ENCODE measurements at regions not wholly inside any gene's neighbourhood (a gene's known extent, or its start where the extent isn't known, plus 50 kb on each side); places are given as distances from the start of the nearest gene placed in this dataset.

DNA sequence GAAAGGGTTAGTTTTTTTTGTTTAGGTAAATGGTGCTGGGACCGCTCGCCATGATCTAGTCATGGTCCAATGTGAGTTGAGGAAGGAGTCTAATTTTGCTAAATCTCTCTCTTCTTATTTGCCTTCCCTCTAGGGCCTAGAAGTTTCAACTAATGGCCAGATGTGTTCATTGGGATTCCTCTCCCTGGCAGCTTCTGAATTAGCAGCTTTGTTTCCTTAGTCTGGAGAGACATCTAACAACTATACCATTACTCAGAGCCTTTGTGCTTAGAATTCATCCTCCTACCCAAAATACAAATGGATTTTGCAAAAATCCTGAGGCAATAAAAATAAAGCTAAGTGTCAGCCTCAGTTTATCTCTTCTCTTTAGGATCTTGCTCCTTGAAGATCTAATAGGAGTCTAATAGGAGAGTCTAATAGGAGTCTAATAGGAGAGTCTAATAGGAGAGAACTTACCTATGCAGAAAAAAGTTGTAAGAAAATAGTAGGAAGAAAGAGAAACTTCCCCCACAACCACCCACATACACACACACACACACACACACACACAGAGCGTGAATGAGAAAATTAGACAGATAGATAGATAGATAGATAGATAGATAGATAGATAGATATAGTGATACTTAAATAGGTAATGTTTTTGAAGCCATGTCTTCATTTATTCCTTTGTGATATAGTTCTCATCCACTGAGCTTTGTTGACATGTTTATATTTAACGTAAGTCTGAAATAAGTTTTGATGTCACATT lies 980.5 kb upstream of the CNTN5 start:
- no peak for TF ChIP-seq NRF1 (IDR thresholded peaks at IDR 0.05; ENCODE audit: low read depth, low read length)
- Histone ChIP-seq H3K4me3 (ENCODE audit: low read depth in 2 of 2, low read length in 1 of 2) (no peak overlapping the region), H3K79me2 (ENCODE audit: insufficient read depth) (no peaks in the 10 kb centered on the region), H3K36me3 (replicated peaks in 1 of 2; ENCODE audit: control insufficient read depth in 1 of 2, insufficient read depth in 2 of 2, low read length in 1 of 2) (no peaks in the 10 kb centered on the region), H3K9ac (no peak overlapping the region), H3K4me2 (no peak overlapping the region), H3K4me1 (ENCODE audit: control insufficient read depth in 1 of 2, insufficient read depth in 2 of 2, low read depth in 1 of 2, low read length in 1 of 2) (no peaks in the 10 kb centered on the region), H3K9me3 (no peaks in the 10 kb centered on the region), H3K9me2 (no peaks in the 10 kb centered on the region), H3K27ac (ENCODE audit: low read depth in 2 of 2, low read length in 1 of 2) (no peak overlapping the region), H3K27me3 (ENCODE audit: insufficient read depth) (no peaks in the 10 kb centered on the region), H2AFZ (ENCODE audit: low read depth) (no peak overlapping the region), H4K20me1 (ENCODE audit: insufficient read depth) (no peaks in the 10 kb centered on the region), H3F3A (replicated peaks; ENCODE audit: insufficient read depth) (no peaks in the 10 kb centered on the region)
- CTCF ChIA-PET: no interaction called here
- POLR2A ChIA-PET: no interaction called here
- no peak for DNase-seq
- WGBS (ENCODE audit: low lambda C conversion rate): 87% methylated on average over 4 of the region's 4 CpGs

DNA sequence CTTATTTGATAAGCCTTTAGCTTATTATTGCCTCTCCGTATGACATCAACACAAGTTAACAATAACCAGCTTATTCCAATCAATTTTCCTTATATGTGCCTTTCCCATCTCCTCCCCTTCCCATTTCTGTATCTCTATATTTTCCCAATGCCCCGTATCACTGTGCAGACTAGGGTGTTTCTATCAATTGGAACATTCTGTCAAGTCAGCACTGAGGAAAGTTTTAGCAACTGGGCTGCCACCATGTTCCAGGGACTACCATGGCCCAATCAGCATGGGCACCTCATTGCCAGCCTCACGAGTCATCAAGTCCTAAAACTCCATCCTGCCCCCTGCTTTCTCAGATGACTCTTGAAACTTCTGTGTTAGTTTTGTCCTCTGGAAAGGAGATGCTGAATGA lies 973.1 kb upstream of the CNTN5 start:
- Histone ChIP-seq H4K20me1 (ENCODE audit: insufficient read depth) (no peaks in the 10 kb centered on the region), H3K79me2 (ENCODE audit: insufficient read depth) (no peaks in the 10 kb centered on the region), H3K4me3 (ENCODE audit: low read depth in 2 of 2, low read length in 1 of 2) (no peak overlapping the region), H3K27me3 (ENCODE audit: insufficient read depth) (no peaks in the 10 kb centered on the region), H3K36me3 (replicated peaks in 1 of 2; ENCODE audit: control insufficient read depth in 1 of 2, insufficient read depth in 2 of 2, low read length in 1 of 2) (no peaks in the 10 kb centered on the region), H3K4me1 (ENCODE audit: control insufficient read depth in 1 of 2, insufficient read depth in 2 of 2, low read depth in 1 of 2, low read length in 1 of 2) (no peaks in the 10 kb centered on the region), H3F3A (replicated peaks; ENCODE audit: insufficient read depth) (no peaks in the 10 kb centered on the region), H3K9me2 (no peaks in the 10 kb centered on the region), H3K9me3 (no peaks in the 10 kb centered on the region), H3K4me2 (no peak overlapping the region), H2AFZ (ENCODE audit: low read depth) (no peak overlapping the region), H3K9ac (no peak overlapping the region), H3K27ac (ENCODE audit: low read depth in 2 of 2, low read length in 1 of 2) (no peak overlapping the region)
- 53% methylated on average over 3 of the region's 3 CpGs for WGBS (ENCODE audit: low lambda C conversion rate)
- TF ChIP-seq FOXJ3 (CRISPR knock-in tag; IDR thresholded peaks at IDR 0.05) (no peak), NRF1 (IDR thresholded peaks at IDR 0.05; ENCODE audit: low read depth, low read length) (no peak), GABPA (IDR thresholded peaks at IDR 0.05; ENCODE audit: low read depth) (no peak), ELF1 (IDR thresholded peaks at IDR 0.05) (no peak), TEAD4 (IDR thresholded peaks at IDR 0.05; ENCODE audit: borderline replicate concordance, insufficient read depth) (no peak), RXRA (IDR thresholded peaks at IDR 0.05; ENCODE audit: borderline replicate concordance, low read depth) (no peak)
- TF ChIP-seq, protein P1, sequence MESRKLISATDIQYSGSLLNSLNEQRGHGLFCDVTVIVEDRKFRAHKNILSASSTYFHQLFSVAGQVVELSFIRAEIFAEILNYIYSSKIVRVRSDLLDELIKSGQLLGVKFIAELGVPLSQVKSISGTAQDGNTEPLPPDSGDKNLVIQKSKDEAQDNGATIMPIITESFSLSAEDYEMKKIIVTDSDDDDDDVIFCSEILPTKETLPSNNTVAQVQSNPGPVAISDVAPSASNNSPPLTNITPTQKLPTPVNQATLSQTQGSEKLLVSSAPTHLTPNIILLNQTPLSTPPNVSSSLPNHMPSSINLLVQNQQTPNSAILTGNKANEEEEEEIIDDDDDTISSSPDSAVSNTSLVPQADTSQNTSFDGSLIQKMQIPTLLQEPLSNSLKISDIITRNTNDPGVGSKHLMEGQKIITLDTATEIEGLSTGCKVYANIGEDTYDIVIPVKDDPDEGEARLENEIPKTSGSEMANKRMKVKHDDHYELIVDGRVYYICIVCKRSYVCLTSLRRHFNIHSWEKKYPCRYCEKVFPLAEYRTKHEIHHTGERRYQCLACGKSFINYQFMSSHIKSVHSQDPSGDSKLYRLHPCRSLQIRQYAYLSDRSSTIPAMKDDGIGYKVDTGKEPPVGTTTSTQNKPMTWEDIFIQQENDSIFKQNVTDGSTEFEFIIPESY (IDR thresholded peaks at IDR 0.05; ENCODE audit: borderline replicate concordance, low read depth): no peak
- TF ChIP-seq, protein P2, sequence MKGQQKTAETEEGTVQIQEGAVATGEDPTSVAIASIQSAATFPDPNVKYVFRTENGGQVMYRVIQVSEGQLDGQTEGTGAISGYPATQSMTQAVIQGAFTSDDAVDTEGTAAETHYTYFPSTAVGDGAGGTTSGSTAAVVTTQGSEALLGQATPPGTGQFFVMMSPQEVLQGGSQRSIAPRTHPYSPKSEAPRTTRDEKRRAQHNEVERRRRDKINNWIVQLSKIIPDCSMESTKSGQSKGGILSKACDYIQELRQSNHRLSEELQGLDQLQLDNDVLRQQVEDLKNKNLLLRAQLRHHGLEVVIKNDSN (IDR thresholded peaks at IDR 0.05; ENCODE audit: borderline replicate concordance, low read depth): no peak
- TF ChIP-seq, protein P3, sequence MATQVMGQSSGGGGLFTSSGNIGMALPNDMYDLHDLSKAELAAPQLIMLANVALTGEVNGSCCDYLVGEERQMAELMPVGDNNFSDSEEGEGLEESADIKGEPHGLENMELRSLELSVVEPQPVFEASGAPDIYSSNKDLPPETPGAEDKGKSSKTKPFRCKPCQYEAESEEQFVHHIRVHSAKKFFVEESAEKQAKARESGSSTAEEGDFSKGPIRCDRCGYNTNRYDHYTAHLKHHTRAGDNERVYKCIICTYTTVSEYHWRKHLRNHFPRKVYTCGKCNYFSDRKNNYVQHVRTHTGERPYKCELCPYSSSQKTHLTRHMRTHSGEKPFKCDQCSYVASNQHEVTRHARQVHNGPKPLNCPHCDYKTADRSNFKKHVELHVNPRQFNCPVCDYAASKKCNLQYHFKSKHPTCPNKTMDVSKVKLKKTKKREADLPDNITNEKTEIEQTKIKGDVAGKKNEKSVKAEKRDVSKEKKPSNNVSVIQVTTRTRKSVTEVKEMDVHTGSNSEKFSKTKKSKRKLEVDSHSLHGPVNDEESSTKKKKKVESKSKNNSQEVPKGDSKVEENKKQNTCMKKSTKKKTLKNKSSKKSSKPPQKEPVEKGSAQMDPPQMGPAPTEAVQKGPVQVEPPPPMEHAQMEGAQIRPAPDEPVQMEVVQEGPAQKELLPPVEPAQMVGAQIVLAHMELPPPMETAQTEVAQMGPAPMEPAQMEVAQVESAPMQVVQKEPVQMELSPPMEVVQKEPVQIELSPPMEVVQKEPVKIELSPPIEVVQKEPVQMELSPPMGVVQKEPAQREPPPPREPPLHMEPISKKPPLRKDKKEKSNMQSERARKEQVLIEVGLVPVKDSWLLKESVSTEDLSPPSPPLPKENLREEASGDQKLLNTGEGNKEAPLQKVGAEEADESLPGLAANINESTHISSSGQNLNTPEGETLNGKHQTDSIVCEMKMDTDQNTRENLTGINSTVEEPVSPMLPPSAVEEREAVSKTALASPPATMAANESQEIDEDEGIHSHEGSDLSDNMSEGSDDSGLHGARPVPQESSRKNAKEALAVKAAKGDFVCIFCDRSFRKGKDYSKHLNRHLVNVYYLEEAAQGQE (IDR thresholded peaks at IDR 0.05; ENCODE audit: low read depth, low read length): no peak
- no peak for DNase-seq
- ChIA-PET POLR2A (no interaction called here), CTCF (interaction anchor here (0.7 kb wide), 1 partner anchor 15 kb away, joined by 3 read pairs; no protein-coding TSS in a partner anchor)

Data from SK-N-SH (cell line).